Activated CD8-positive, alpha-beta memory T cell treated with anti-CD3 and anti-CD28 coated beads for 1 hour (primary cell): ENCODE measurements at regions not wholly inside any gene's neighbourhood (a gene's known extent, or its start where the extent isn't known, plus 50 kb on each side); places are given as distances from the start of the nearest gene placed in this dataset.

Experiments used
- DNase-seq, 2 donors: peaks; one replicate each; pipeline ENCODE4 v3.0.0-alpha.2; 2020; ENCODE audit warnings: low read depth in 1 of 2; ENCODE audit errors: extremely low read depth in 1 of 2

GRCh38 chr17:65277576-65277975 lies 140.4 kb downstream of the RGS9 start:
- no peak for DNase-seq
